ENCODE measurements at regions not wholly inside any gene's neighbourhood (a gene's known extent, or its start where the extent isn't known, plus 50 kb on each side); places are given as distances from the start of the nearest gene placed in this dataset.
"Not testable (repeated sequence)": the region's sequence is repeated elsewhere in the genome, so short reads cannot be mapped to it uniquely, and the experiment has no call there.

DNA sequence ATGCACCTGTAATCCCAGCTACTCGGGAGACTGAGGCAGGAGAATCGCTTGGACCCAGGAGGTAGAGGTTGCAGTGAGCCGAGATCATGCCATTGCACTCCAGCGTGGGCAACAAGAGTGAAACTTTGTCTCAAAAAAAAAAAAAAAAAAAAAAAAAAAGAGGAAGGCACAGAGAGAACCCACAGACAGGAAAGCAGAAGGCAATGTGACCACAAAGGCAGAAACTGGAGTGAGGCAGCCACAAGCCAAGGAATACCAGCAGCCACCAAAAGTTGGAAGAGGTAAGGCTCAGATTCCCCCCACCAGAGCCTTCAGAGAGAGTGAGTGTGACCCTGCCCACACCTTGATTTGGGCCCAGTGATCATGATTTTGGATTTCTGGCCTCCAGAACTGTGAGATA, 54.7 kb upstream of the E2F3 start:
- not testable (repeated sequence) for DNase-seq

DNA sequence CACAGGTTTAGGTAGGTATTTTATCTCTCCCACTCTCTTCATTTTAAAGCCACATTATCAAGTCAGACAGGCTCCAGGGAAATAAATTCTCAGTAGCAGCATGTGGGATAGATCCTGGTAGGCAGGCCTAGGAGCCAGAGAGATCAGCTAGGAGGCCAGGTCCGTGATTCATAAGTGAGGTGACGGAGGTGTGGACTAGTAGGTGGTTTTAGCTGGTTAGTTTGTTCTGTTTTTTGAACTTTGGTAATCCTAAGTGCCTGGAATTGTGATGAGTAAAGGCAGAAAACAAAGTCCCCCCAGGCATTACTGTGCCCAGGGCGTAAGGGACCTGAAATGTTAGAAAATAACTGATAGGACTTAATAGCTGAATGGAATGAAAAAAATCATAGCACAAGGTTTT, 53.6 kb upstream of the E2F3 start:
- DNase-seq = no peak

DNA sequence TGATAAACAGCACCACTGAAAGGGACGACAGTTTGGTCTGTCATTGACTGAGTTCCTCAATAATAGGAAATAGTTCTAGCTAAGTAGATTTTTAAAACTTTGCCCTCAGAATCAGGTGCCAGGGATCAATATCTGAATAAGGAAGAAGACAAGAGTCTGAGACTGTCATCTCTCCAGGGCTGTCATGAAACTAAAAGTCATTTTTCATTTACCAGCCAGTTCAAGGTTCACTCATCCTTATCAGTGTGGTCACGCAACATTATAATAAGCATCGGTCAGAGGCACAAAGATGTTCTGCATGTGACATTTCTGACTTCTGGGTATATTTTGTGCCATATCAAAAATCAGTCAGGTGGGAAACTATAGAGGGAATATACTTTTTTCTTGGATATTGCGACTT, 52.5 kb upstream of the E2F3 start:
- no peak for DNase-seq

DNA sequence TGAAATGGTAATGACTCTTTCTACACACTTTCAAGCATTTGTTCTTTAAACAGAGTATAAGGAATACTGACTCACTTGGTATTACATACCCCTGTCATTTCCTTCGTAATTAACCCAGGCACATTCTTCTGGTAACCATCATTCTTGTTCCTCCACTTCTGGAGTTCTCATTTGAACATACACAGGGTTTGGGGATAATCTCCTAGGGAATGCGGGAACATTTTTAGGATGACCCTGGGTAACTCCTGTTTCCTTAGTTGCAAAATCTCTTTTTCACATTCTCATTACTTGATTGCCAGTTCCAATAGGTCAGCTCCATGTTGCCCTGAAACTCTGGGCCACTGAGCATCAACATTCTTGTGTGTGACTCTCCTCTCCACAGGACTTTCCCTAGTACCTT, 51.5 kb upstream of the E2F3 start:
- DNase-seq = no peak

DNA sequence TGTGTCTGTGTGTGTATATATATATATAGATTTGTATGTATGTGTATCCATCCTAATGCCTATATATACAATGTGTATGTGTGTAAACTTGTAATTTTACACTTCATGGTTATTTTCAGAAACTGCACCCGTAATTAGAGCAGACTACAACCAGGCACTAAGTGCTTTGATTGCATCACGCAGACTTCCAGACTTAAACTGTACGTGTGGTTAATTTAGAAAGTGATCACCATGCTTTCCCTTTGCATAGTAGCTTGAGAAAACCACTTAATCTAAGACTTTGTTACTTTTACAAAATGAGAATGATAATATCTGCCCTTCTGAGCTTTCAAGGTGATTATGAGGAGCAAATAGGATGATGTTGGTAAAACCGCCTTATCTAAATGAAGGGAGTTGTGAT, 50.1 kb upstream of the E2F3 start:
- no peak for DNase-seq
